DMS53 treated with DMSO at 0.1 percent for 48 hours (cell line): ENCODE measurements at regions not wholly inside any gene's neighbourhood (a gene's known extent, or its start where the extent isn't known, plus 50 kb on each side); places are given as distances from the start of the nearest gene placed in this dataset.
"Not testable (repeated sequence)": the region's sequence is repeated elsewhere in the genome, so short reads cannot be mapped to it uniquely, and the experiment has no call there.

Experiments
- DNase-seq: peaks from one replicate; lab custom pipeline; 2025; ENCODE audit not compliant: unreplicated experiment; lab: John Stamatoyannopoulos, UW

- no peak for DNase-seq
Measured at GRCh38 chr21:21845901-21846300, 847.7 kb downstream of the NCAM2 start.

GRCh38 chr21:21851205-21851604 lies 853.0 kb downstream of the NCAM2 start:
- no peak for DNase-seq

- no peak for DNase-seq
Measured at GRCh38 chr21:21851657-21852056, 853.4 kb downstream of the NCAM2 start.

- no peak for DNase-seq
Measured at GRCh38 chr21:21858502-21859334, 860.5 kb downstream of the NCAM2 start.

- no peak for DNase-seq
Measured at GRCh38 chr21:21860888-21861287, 862.7 kb downstream of the NCAM2 start.

- DNase-seq: no peak
Measured at GRCh38 chr21:21864321-21864840, 866.2 kb downstream of the NCAM2 start.

- DNase-seq: no peak
Measured at GRCh38 chr21:21897275-21897883, 899.2 kb downstream of the NCAM2 start.

- DNase-seq: no peak
Measured at GRCh38 chr21:21898801-21899200, 900.6 kb downstream of the NCAM2 start.

- not testable (repeated sequence) for DNase-seq
Measured at GRCh38 chr21:21902416-21902815, 904.2 kb downstream of the NCAM2 start.

- DNase-seq: no peak
Measured at GRCh38 chr21:21907271-21907670, 909.1 kb downstream of the NCAM2 start.

GRCh38 chr21:21915816-21916215 lies 917.6 kb downstream of the NCAM2 start:
- no peak for DNase-seq

- DNase-seq: peak; percentile 5
Measured at GRCh38 chr21:21921410-21922232, 923.4 kb downstream of the NCAM2 start.

GRCh38 chr21:21929226-21929625 lies 931.0 kb downstream of the NCAM2 start:
- DNase-seq: no peak

- no peak for DNase-seq
Measured at GRCh38 chr21:21929789-21930188, 931.6 kb downstream of the NCAM2 start.

GRCh38 chr21:21952566-21952965 lies 954.4 kb downstream of the NCAM2 start:
- no peak for DNase-seq

GRCh38 chr21:21955204-21955603 lies 957.0 kb downstream of the NCAM2 start:
- no peak for DNase-seq

- DNase-seq: no peak
Measured at GRCh38 chr21:21957490-21957889, 959.3 kb downstream of the NCAM2 start.

GRCh38 chr21:21963911-21964310 lies 965.7 kb downstream of the NCAM2 start:
- DNase-seq: no peak

- no peak for DNase-seq
Measured at GRCh38 chr21:21968810-21969209, 970.6 kb downstream of the NCAM2 start.

- DNase-seq: no peak
Measured at GRCh38 chr21:21969211-21969610, 971.0 kb downstream of the NCAM2 start.

GRCh38 chr21:21971384-21971783 lies 973.2 kb downstream of the NCAM2 start:
- DNase-seq: no peak
